ENCODE measurements at regions not wholly inside any gene's neighbourhood (a gene's known extent, or its start where the extent isn't known, plus 50 kb on each side); places are given as distances from the start of the nearest gene placed in this dataset.

- peak overlapping the region; percentile 1; the same call in 1 of the 2 replicates for H2AFZ ChIP-seq (ENCODE audit: low read depth, low read length)
- H3K9ac ChIP-seq (ENCODE audit: insufficient read depth in 1 of 2, low read depth in 2 of 2, low read length in 2 of 2) = no peak overlapping the region
- ChIA-PET CTCF (ENCODE audit: low intra/inter-chr PET ratio) (interaction anchor here (0.6 to 2.2 kb wide), 3 partner anchors 55 to 241 kb away, joined by 3 to 17 read pairs (median 4); no protein-coding TSS in a partner anchor), POLR2A (interaction anchor here (0.6 to 2.0 kb wide), 10 partner anchors 8 to 194 kb away, joined by 3 to 6 read pairs (median 4); partner anchors contain the start of gene GLUL)
- H3K9me1 ChIP-seq (ENCODE audit: control insufficient read depth, insufficient read depth, low read length) = no peaks in the 10 kb centered on the region
- ATAC-seq (peak; percentile 78), DNase-seq (ENCODE audit: extremely low read depth in 1 of 4, low spot score in 3 of 4) (peak in 3 of 4 experiments; percentile 32 to 49 (median 48)), FAIRE-seq (peak; percentile 59)
- no peak overlapping the region for H3K4me3 ChIP-seq
- no peak overlapping the region for H3K4me2 ChIP-seq (ENCODE audit: insufficient read depth, low read length)
- H3K36me3 ChIP-seq (ENCODE audit: control insufficient read depth, insufficient read depth, low read length) = no peaks in the 10 kb centered on the region
- no peaks in the 10 kb centered on the region for H3K9me3 ChIP-seq (replicated peaks; ENCODE audit: control insufficient read depth, insufficient read depth, low read depth, low read length)
- in situ Hi-C loops (cut with MboI) = no loop called here
- WGBS (ENCODE audit: insufficient coverage, low coverage, missing lambda C conversion rate) = 9% methylated on average over 4 of the region's 4 CpGs
- intact Hi-C loops (cut with micrococcal nuclease) = loop anchor here (1.0 kb wide), 1 partner anchor 55 kb away; no protein-coding TSS in a partner anchor
- no peaks in the 10 kb centered on the region for H4K20me1 ChIP-seq (replicated peaks; ENCODE audit: control insufficient read depth, insufficient read depth, low read length)
- BruUV-seq (replicated peaks) = no TSS peak
- no peak overlapping the region for H3K27ac ChIP-seq (ENCODE audit: extremely low read depth, low read depth, low read length)
- H3K4me1 ChIP-seq (replicated peaks in 1 of 2; ENCODE audit: control insufficient read depth in 2 of 2, insufficient read depth in 2 of 2, low read length in 2 of 2) = peaks cover 0 to 11% of the 10 kb centered on the region in 2 experiments; a peak in 3 of 5 replicates
- no peaks in the 10 kb centered on the region for H3K79me2 ChIP-seq (ENCODE audit: control insufficient read depth, insufficient read depth, low read length)
- no peaks in the 10 kb centered on the region for H3K27me3 ChIP-seq (ENCODE audit: control insufficient read depth in 2 of 2, insufficient read depth in 2 of 2, low read length in 2 of 2)
- peak; percentile 28; the same call in 1 of the 2 replicates for TF ChIP-seq L3MBTL2 (IDR thresholded peaks at IDR 0.05)
- peak; percentile 84 for TF ChIP-seq ATF3 (IDR thresholded peaks at IDR 0.05)
- TF ChIP-seq ATF3 (CRISPR knock-in tag; conservative IDR thresholded peaks at IDR 0.05) = no peak
- TF ChIP-seq MNT (conservative IDR thresholded peaks at IDR 0.05) = 0 out of 4 replicates have a peak, but pooled peaks have one; percentile 27 to 36
- TF ChIP-seq RAD21 (CRISPR knock-in tag; conservative IDR thresholded peaks at IDR 0.05 in 1 of 2, IDR thresholded peaks at IDR 0.05 in 1 of 2) = peak; percentile 60 to 84
- TF ChIP-seq ATF7 (IDR thresholded peaks at IDR 0.05) = peak; percentile 14; the same call in 1 of the 2 replicates
- no peak for TF ChIP-seq ZNF124 (CRISPR knock-in tag; IDR thresholded peaks at IDR 0.05)
- TF ChIP-seq RNF219 (CRISPR knock-in tag; IDR thresholded peaks at IDR 0.05) = no peak
- peak; percentile 43; the same call in 1 of the 2 replicates for TF ChIP-seq DEAF1 (CRISPR knock-in tag; IDR thresholded peaks at IDR 0.05)
- no peak for TF ChIP-seq BRD4 (IDR thresholded peaks at IDR 0.05)
- TF ChIP-seq MEIS2 (IDR thresholded peaks at IDR 0.05; ENCODE audit: partially characterized antibody) = peak; percentile 5
These were observed 136.6 kb upstream of the ZNF648 start for GRCh38 chr1:182198006-182198605.

Data from K562 (cell line).